GM19328 (cell line): ENCODE measurements at regions not wholly inside any gene's neighbourhood (a gene's known extent, or its start where the extent isn't known, plus 50 kb on each side); places are given as distances from the start of the nearest gene placed in this dataset.

Experiments used
- ATAC-seq: cut with Tn5 transposase; IDR thresholded peaks from one replicate; pipeline ENCODE4 v1.9.1; 2021; ENCODE audit warnings: mild to moderate bottlenecking, moderate library complexity; ENCODE audit not compliant: unreplicated experiment

DNA sequence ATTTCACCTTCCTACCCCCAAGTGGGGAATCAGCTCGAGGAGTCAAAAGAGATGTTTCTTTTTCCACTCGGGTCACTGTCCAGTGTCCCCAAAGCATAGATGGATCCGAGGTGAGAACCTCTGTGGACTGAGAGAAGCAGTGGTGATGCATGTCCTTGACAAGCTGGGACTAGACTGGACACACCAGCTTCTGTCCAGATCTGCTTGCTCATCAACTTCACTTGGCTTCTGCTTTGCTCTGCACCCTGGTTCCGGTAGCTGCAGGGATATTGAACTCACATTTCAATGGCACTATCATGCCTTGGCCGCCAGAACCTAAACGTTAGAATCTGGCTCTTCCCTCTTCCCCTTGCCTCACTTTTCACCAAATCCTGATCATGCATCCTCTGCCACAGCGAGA, 50.3 kb upstream of the CXCL12 start:
- ATAC-seq, result no peak

DNA sequence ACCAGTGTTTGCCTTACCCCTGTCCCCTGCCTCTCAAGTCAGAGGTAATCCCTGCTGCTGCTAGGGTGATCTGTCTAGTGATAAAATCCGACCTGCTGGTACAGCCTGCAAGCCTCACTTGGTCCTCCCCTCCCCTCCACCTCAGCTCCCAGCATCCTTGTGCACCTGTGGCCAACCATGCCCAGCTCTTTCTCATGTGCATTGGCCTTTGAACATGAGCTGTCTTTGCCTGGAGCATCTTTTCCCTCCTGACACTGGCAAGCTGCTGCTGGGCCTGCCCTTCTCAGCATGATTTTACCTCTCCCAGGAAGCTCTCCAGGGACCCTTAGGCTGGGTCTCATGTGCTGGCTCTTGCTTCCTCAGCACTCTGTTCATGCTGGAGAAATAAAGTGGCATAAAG, 51.3 kb upstream of the CXCL12 start:
- no peak for ATAC-seq

DNA sequence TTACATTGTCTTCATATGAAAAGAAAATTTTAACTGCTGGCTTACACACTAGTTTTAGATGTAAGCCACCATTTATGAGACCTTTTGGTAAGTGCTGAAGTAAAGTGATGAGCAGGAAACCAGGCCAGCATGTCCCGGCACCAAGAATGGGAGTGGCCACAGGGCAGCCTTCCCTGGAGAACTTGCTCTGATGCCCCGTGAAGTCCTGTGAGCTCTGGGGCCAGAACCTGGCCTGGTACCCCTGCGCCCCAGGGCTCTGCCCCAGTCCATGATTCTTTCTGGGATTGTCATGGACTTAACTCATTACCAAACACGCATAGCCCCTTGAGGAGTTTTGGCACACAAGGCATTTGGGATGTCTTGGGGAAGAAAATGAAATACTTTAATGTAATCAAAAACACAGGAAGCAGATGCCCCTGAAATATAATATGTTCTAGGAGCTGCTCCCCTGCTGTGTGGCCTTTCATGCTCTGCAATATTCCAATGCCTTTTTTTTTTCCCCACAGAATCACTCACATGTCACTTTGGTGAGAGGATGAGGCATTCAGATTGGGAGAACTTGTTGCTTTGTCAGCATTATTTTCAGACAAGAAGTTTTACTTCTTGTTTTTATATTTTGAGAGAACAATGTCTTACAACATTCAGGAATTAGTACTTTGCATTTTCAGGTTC, 53.1 kb upstream of the CXCL12 start:
- no peak for ATAC-seq

DNA sequence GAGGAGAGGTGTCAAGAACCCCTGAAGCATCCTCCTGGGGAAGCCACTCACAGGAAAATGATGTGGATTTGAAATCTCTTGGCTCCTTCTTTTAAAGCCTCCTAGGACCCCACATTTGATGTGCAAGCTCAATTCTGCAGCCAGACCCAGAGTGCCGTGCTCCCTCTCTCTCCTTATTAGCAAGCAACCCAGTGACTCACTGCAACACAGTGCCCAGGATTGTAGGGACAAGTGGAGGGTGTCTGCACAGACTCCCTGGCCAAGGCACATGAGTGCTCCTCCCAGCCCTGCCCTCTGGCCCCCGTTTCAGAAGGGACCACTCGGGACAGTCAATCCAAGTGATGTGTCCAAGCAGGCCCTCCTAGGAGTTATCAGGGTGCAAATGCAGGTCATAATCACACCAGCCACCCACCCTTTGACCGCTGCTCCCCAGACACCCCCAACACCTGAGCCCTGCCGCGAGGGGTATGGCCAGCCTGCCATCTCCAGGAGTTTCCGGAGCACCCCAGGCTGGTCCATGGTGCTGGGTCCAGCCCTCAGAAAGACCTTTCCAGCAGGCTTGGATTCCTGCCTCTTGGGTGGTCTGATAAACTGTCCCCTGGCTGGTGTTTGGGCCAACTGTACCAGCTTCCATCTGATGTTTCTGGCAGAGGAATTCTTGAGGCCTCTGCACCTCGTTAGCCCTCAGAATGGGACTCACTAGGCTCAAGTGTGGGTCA, 54.5 kb upstream of the CXCL12 start:
- no peak for ATAC-seq

DNA sequence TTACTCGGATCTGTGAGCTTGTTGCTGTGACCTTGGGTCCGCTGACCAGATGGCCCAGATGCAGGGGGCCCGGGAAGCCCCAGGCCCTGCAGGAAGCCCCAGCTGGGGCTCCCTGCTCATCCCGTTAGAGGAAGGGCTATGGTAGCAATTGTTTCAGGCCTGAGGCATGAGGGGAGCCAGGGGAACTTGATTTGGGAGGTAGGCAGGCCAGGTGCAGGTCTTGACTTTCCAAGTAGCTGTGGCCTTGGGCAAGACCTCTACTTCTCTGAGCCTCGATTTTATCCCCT, 55.0 kb upstream of the CXCL12 start:
- no peak for ATAC-seq

DNA sequence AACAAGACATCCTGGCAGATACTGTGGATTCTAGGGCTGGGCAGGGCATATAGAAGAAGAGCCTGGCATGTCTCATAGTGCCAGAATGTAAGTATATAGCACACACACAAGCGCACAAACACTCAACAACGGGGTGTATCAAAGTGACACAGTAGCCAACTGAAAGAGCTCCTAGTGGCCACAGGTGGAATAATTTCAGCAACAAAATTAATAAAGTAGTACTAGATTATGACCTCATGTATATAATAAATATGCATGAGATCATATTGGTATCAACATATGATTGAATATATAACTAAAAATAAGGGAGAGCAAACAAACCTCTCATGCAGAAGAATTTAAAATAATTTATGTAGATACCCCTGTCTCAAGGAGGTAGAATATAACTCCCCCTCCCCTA, 72.4 kb upstream of the CXCL12 start:
- ATAC-seq, result no peak

DNA sequence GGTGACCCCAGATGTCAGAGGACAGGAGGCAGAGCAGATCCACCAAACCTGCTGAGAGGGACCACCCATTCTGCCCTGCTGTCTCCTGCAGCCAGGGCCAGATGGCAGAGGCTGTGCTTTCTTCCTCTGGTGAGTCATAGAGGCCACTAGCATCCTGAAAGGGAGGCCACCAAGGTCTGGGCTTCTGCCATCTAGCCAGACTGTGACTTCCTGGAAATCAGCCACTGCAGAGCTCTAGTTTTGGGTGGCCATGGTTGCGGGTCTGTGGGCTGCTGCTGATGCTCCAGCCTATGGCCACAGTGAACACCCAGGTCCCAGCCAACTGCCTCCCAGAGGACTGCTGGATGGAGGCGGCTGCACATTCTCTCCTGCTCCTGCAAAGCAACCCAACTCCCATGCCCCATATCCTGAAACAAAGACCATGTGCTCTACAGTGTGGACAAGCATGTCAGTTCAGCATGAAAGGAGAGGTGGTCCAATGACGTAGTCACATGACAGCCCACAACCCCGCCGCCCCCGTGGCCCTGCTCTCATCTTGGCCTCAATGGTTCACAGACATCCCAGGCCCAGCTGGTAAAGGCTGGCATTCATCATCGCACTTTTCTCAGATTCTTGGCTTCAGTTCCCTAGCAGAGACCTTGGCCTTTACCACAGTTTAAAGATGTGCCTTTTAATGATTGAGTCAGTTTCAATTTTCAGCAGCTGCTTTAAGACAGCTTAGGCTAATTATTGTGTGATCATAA, 73.9 kb upstream of the CXCL12 start:
- ATAC-seq, result no peak

DNA sequence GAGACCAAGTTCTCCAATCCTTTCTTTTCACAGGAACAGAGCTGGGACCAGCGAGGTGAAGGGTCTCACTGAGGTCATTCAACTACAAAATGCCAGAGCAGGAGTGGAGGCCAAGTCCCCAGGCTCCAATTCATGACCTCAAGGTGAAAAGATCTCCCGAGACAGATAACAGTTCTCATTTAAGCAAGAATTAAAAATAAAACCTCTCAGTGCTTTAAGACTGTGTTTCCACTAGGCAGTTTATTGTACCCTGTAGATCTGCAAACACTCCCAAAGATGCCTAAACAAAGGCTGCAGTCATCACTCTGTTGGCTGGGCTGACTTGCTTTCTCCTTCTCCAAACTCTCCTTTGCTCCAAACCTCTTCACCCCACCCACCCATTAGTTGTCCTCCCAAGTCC, 74.8 kb upstream of the CXCL12 start:
- ATAC-seq, result no peak

DNA sequence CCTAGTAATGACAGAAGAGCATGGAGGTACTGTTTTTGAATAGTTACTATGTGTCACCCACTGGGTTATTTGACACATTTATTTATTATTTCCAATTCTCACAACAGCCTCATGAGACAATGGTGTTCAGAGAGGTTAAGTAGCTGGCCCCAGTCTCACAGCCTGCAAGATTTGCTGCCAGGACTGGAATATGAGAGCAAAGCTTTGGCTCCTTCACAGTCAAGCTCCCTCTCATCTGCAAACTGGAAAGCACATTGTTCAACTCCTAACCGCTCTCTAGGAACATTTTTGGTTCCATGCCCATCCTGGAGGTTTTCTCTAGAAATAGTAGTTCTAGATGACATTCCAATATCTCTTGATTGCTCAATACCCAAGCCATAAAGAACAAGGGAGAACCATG, 75.5 kb upstream of the CXCL12 start:
- no peak for ATAC-seq

DNA sequence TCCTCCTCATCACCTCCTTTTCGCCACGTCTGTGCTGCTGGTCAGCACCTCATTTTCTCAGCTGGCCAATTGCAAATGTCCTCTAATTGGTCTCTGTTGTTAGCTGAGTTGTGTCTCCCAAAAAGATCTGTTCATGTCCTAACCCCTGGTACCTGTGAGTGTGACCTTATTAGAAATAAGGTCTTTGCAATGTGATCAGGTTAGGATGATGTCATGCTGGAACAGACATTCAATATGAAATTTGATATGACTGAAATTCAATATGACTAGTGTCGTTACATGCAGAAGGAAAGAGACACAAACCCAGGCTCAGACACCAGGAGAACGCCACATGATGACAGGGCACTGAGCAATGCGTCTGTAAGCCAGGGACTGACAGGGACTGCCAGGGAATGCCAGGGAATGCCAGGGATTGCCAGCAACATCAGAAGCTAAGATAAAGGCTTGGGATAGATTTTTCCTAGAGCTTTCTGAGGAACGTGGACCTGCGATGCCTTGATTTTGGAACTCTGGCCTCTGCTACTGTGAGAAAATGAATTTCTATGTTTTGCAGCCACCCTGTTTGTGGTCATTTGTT, 77.5 kb upstream of the CXCL12 start:
- no peak for ATAC-seq

DNA sequence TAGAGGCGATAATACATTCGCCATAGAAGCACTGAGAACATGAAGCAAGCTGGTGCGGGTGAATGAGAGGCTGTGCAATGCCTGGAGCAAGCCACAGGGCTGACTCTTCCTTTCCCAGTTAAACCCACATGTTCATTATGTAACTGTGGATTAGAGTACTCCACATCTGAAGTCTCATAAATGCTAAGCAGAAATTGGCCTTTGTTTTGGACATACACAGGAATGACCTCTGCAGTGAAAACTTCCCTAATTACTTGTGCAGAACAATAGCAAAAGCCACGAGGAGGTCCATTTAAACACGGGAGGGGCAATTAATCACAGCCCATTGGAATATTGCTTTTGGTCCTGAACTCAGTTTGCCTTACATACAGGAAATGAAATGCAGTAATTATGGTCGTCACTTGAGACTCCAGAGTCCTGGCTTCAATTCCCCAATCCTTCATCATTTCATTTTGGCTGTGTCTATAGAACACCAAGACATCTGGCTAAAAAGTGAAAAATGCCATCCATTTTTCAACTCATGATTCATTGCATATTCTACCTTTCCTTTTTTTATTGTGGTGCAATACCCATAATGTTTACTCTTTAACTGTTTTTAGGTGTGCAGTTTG, 78.7 kb upstream of the CXCL12 start:
- ATAC-seq, result no peak

DNA sequence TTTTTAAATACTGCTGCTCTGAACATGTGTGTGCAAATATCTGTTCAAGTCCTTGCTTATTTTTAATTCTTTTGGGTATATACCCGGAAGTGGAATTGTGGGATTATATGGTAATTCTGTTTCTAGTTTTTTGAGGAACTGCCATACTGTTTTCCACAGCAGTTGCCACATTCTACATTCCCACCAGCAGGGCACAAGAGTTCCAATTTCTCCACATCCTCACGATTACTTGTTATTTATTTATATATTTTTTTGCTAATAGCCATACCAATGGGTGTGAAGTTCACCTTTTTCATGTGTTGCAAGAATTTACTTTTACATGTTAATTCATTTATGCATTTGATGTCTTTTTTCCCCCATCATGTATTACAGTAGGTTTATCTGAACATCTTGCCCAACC, 79.6 kb upstream of the CXCL12 start:
- no peak for ATAC-seq

DNA sequence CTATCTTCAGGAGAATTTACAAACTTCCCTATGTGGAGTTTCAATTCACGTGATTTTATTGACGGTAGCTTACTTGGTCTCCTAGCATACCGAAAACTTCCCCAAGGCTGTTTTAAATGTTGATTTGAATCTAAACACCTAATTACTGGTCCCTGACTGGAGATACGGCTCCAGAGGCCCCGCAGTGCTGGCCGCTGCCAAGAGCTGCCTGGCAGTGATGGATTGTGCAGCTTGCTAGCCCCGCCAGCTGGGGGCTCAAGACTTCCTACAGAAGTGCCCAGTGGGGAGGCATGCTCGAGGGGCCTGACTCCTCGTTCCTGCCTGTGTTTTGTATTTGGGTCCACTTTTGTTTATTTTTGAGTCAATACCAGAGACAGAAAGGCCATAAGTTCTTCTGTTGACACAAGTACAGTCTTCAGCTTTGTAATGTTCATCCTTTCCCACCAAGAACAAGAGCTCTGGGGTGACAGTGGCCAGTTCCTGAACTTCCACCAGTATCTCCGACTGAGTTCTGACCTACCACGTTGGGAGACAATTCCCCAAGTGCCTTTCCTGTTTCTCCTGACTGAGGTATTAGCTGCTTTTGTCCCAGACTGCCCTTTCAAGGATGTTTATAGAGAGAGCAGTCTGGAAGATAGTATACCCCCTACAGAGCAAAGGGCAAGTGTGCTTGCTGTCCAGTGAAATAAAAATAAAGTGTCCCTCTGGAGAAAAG, 80.7 kb upstream of the CXCL12 start:
- ATAC-seq, result no peak

DNA sequence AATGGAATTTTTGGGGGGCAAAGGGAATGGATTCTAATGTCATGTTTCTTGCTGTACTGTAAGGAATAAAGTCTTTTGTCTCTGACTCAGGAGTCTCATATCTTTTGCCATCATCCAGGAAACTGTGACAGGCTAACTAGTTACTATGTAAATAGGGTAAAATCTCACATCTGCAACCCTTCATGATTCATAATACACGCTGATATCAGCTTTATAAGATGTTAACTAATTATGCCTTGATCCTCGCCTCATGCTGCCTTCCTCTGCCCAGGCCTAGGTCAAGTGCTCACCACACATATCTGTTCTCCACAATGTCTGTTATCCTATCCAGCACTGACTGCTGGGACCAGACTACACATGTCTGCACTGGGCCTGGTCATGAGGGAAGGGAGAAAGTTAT, 81.3 kb upstream of the CXCL12 start:
- no peak for ATAC-seq

DNA sequence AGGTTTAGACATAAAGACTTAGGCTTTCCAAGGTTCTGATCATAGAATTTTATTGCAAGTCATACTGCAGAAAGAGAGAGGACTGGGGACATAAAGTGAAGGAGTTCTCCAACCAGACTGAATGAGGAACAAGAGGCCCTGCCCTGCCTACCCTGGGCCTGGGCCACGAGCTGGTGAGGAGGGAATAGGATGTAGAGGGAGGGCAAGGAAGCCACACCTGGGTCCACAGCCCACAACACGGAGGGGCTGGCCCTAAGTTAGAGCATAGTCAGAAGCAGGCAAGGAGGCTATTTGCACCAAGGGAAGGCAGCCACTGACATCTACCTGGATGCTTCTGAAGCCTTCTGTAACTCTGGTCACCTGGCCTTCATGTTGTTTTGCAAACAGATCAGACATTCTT, 82.2 kb upstream of the CXCL12 start:
- ATAC-seq, result no peak

DNA sequence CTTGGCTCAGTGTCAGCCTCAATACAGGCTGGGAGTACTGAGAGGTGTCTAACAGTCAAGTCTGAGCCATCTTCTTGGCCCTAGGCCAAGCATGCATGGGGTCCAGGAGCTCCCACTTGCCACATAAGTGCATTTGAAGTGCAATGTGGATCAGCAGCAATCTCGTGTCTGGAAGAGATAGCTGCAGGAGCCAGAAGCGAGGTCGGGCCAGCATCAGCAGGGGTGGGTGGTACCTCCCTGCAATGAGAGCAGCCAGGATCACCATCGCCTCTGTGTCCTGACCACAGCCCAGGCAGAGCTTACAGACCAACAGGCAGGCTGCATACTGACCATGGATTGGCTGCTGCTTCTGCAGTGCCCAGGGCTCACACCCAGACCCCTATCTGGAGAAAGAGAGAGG, 83.0 kb upstream of the CXCL12 start:
- no peak for ATAC-seq

DNA sequence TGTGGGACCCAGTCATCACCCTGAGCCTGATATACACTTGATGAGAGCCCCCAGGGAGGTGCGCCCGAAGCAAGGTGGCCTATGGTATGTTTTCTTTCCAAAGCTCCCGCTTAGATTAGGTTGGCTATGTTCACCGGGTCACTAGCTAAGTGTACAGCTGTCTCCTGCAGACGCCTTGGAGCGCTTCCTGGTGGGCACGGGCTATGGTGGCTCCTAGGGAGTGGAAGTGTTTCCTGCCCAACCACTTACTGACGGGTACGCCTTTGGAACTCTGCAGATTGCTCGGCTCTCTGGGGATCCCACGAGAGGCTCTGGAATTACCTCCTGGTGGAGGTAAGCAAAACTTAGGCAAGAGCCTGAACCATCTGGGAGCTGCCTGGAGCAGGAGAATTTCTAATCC, 83.6 kb upstream of the CXCL12 start:
- ATAC-seq, result no peak

DNA sequence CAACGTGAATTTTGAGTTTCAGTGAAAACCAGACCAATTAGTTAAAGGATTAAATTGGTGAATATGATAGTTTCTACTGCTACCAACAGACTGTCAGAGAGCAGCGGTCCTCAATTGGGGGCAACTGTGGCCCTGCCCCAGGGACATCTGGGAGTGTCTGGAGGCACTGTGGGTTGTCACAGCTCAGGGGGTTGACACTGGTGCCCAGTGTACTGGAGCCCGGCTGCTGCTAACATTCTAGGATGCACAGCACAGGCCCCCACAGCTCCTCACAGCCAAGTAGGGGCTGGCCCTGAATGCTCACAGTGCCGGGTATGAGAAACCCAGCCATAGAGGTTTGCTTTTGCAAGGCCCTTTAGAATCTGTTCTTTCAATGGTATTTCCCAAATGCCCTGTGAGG, 84.1 kb upstream of the CXCL12 start:
- no peak for ATAC-seq

DNA sequence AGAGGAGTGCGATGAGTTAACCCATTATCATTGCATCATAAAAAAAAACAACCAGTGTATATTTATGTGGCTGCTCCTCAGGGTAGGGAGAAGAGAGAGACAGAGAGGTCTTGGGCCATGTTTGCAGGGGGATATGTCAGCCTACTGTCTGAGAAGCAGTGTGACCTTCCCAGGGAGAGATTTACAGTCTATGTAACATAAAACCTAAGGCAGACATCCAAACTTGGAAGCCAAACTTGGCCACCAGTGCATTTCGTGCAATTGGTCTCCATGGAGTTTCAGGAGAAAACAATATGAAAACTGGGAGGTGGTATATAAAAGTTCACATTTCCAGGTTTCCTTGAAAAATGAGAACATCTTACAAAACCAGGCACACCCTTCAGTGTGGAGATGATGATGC, 85.9 kb upstream of the CXCL12 start:
- no peak for ATAC-seq

DNA sequence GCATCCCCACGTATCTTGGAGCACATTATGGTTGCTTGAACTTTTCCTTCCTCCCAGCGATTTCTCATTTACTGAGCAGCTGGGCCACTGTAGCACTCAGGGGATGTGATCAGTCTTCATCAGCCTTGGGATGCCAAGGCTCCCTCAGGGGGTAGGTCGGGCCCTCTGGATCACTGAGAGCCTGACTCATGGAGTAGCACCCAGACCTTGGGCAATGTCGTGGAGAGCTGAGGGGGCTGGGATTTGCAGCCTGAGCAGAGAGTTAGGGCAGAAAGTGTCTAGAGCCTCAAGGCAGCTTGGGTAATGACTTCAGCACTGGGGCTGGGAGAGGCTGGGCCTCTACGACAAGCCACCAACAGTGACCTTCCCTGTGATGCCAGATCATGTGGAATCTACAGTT, 86.5 kb upstream of the CXCL12 start:
- ATAC-seq, result no peak

DNA sequence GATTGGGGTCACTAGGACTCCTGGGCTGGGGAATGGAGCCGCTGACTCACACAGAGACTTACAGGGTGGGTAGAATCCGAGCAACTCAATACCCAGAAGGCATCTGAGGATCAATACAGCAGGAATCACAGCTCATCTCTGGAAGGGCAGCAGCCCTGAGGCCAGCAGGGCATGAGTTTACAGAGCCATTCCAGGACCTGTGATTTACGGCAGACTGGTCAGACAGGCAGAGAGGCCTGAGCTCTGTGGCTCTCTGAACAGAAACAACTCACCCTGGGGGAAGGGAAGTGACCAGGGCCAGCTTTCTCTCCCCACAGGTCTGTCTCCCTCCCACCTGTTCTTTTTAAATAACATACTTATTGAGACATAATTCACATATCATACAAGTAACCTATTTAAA, 88.2 kb upstream of the CXCL12 start:
- no peak for ATAC-seq
